CD4-positive, CD25-positive, alpha-beta regulatory T cell (primary cell): ENCODE measurements at regions not wholly inside any gene's neighbourhood (a gene's known extent, or its start where the extent isn't known, plus 50 kb on each side); places are given as distances from the start of the nearest gene placed in this dataset.

Experiments used
- ATAC-seq, 2 donors: fragments of 150-1000 bp; cut with Tn5 transposase; one replicate each; pipeline ENCODE4 v1.10.0; 2021; ENCODE audit warnings: low read depth in 2 of 2, moderate number of reproducible peaks in 2 of 2, moderate library complexity in 1 of 2
- DNase-seq, 3 donors: peaks; one replicate each; pipeline versions ENCODE4 v3.0.0 to v3.0.0-alpha.2; 2012 to 2022; ENCODE audit warnings: mixed read lengths in 1 of 3
- H3K27ac ChIP-seq: one replicate; pipeline ENCODE4 v1.7.0; 2013; ENCODE audit warnings: mild to moderate bottlenecking, low read length; ENCODE audit not compliant: insufficient read depth, poor library complexity, severe bottlenecking
- H3K27me3 ChIP-seq: one replicate; pipeline ENCODE4 v1.7.0; 2013; ENCODE audit warnings: low read length; ENCODE audit not compliant: control insufficient read depth, insufficient read depth
- H3K36me3 ChIP-seq: one replicate; pipeline ENCODE4 v1.7.0; 2013; ENCODE audit warnings: mild to moderate bottlenecking, low read length, moderate library complexity; ENCODE audit not compliant: control insufficient read depth, insufficient read depth
- H3K4me1 ChIP-seq: 2 replicates; pipeline ENCODE4 v1.7.0; 2013; ENCODE audit warnings: mild to moderate bottlenecking, low read length; ENCODE audit not compliant: insufficient read depth, control insufficient read depth, poor library complexity, severe bottlenecking
- H3K4me3 ChIP-seq: one replicate; pipeline ENCODE4 v1.7.0; 2013; ENCODE audit warnings: low read depth, mild to moderate bottlenecking, low read length, moderate library complexity
- H3K9me3 ChIP-seq, 2 experiments: 1 replicate in 1 of 2; 2 replicates in 1 of 2; pipeline ENCODE4 v1.7.0; 2013; ENCODE audit warnings: low read length in 2 of 2, mild to moderate bottlenecking in 1 of 2, moderate library complexity in 1 of 2; ENCODE audit not compliant: control insufficient read depth in 2 of 2
- H3K27ac Mint-ChIP-seq, 3 donors: one replicate each; pipeline ENCODE4 v1.8.0; 2020 to 2022; ENCODE audit warnings: mild to moderate bottlenecking in 3 of 3, mixed read lengths in 3 of 3, moderate library complexity in 2 of 3
- H3K27me3 Mint-ChIP-seq: one replicate; pipeline ENCODE4 v1.8.0; 2022; ENCODE audit warnings: mild to moderate bottlenecking, mixed read lengths
- H3K36me3 Mint-ChIP-seq: one replicate; pipeline ENCODE4 v1.8.0; 2020; ENCODE audit warnings: mixed read lengths
- H3K4me1 Mint-ChIP-seq, 4 donors: one replicate each; pipeline ENCODE4 v1.8.0; 2020 to 2022; ENCODE audit warnings: mixed read lengths in 4 of 4, mild to moderate bottlenecking in 1 of 4
- H3K4me3 Mint-ChIP-seq, 4 donors: one replicate each; pipeline ENCODE4 v1.8.0; 2020 to 2022; ENCODE audit warnings: mild to moderate bottlenecking in 4 of 4, mixed read lengths in 4 of 4, moderate library complexity in 3 of 4
- H3K9me3 Mint-ChIP-seq, 7 donors: one replicate each; pipeline ENCODE4 v1.8.0; 2020 to 2022; ENCODE audit warnings: mixed read lengths in 7 of 7, mild to moderate bottlenecking in 3 of 7, moderate library complexity in 2 of 7

DNA sequence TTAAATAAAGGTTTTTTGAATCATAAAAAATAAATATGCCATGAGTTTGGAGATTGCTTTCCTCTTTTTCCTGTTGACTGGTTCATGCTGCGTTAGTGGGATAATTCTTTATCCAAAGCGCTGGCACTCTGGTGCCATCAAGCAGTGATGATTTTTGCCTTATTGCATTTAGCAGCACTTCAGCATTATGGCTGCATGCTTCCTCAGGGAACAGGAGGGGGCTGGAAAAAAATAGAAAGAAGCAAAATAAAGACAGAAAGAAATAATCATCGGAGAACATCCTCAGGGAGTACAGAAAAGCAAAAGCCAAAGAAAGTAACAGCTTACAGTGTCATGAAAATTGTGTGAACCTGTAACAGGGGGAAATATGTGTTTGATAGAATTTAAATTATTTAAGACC, 1408.2 kb upstream of the PIK3C3 start:
- H3K27me3 Mint-ChIP-seq: no peaks in the 10 kb centered on the region
- no peak overlapping the region for H3K27ac Mint-ChIP-seq
- ATAC-seq (no peak), DNase-seq (no peak)
- no peaks in the 10 kb centered on the region for H3K27me3 ChIP-seq
- H3K27ac ChIP-seq: no peak overlapping the region
- H3K9me3 Mint-ChIP-seq: peaks cover 3 to 41% (median 8%) of the 10 kb centered on the region in 7 donors
- H3K36me3 Mint-ChIP-seq: no peaks in the 10 kb centered on the region
- no peak overlapping the region for H3K4me3 ChIP-seq
- no peaks in the 10 kb centered on the region for H3K4me1 ChIP-seq
- peaks cover 2 to 3% of the 10 kb centered on the region in 2 experiments for H3K9me3 ChIP-seq
- no peaks in the 10 kb centered on the region for H3K4me1 Mint-ChIP-seq
- H3K4me3 Mint-ChIP-seq: no peak overlapping the region
- no peaks in the 10 kb centered on the region for H3K36me3 ChIP-seq

DNA sequence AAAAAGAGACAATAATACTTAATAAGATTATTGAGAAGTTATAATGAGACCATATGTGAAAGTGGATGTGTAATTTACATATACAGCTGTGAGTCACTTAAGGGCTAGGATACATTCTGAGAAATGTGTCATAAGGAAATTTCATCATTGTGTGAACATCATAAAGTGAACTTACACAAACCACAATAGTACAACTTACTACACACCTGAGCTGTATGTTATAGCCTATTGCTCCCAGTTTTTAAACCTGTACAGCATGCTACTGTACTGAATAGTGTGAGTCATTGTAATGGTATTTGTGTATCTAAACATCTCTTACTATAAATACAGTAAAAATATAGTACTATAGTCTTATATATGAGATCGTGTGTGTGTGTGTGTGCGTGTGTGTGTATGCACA, 1420.3 kb upstream of the PIK3C3 start:
- Histone ChIP-seq H3K4me1 (no peaks in the 10 kb centered on the region), H3K27ac (no peak overlapping the region), H3K27me3 (no peaks in the 10 kb centered on the region), H3K36me3 (no peaks in the 10 kb centered on the region), H3K4me3 (no peak overlapping the region), H3K9me3 (no peaks in the 10 kb centered on the region)
- Mint-ChIP-seq H3K27me3 (no peaks in the 10 kb centered on the region), H3K27ac (no peak overlapping the region), H3K4me1 (no peaks in the 10 kb centered on the region), H3K4me3 (no peak overlapping the region), H3K36me3 (no peaks in the 10 kb centered on the region), H3K9me3 (peaks cover 3 to 24% (median 6%) of the 10 kb centered on the region in 7 donors)
- ATAC-seq: no peak
- no peak for DNase-seq

DNA sequence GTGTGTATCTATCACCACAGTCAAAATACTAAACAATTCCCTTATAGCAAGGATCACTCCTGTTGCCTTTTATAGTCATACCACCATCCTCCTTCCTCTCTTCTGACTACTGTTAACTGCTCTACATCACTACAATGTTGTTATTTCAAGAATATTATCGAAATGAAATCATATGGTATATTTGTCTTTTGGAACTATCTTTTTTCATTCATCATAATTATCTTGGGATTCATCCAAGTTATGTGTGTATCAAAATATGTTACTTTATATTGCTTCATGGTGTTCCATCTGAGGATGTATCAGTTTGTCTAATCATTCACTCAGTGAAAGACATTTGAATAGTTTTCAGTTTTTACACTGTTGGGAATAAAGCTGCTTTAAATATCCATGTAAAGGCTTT, 1423.0 kb upstream of the PIK3C3 start:
- no peaks in the 10 kb centered on the region for H3K36me3 Mint-ChIP-seq
- DNase-seq (no peak), ATAC-seq (no peak)
- no peaks in the 10 kb centered on the region for H3K4me1 Mint-ChIP-seq
- Histone ChIP-seq H3K27ac (no peak overlapping the region), H3K36me3 (no peaks in the 10 kb centered on the region), H3K4me3 (no peak overlapping the region), H3K9me3 (no peaks in the 10 kb centered on the region), H3K27me3 (no peaks in the 10 kb centered on the region), H3K4me1 (no peaks in the 10 kb centered on the region)
- no peak overlapping the region for H3K27ac Mint-ChIP-seq
- peaks cover 1 to 16% (median 5%) of the 10 kb centered on the region in 7 donors for H3K9me3 Mint-ChIP-seq
- H3K4me3 Mint-ChIP-seq: no peak overlapping the region
- no peaks in the 10 kb centered on the region for H3K27me3 Mint-ChIP-seq

DNA sequence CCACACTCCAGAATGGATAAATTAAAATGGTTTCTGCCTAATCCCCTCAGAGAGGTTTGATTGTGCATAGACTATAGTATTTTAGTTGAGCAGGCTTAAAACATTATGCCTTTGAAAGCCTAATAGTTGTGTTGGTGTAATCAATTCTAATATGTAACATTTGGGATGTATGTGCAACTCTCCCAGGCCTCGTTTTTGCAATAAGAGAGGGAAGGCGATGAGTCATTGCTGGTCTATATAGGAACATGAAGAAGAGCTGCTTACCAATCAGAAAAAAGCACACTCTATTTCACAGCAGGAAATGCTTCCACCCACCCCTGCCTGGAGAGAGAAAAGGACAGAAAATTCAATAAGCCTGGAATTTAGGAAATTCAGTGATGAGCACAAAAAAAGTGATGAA, 1424.0 kb upstream of the PIK3C3 start:
- Mint-ChIP-seq H3K27me3 (no peaks in the 10 kb centered on the region), H3K9me3 (peaks cover 1 to 11% (median 4%) of the 10 kb centered on the region in 7 donors), H3K27ac (no peak overlapping the region), H3K4me1 (no peaks in the 10 kb centered on the region), H3K4me3 (no peak overlapping the region), H3K36me3 (no peaks in the 10 kb centered on the region)
- no peak overlapping the region for H3K4me3 ChIP-seq
- H3K4me1 ChIP-seq: no peaks in the 10 kb centered on the region
- DNase-seq (no peak), ATAC-seq (no peak)
- H3K9me3 ChIP-seq: no peaks in the 10 kb centered on the region
- H3K27me3 ChIP-seq: no peaks in the 10 kb centered on the region
- no peak overlapping the region for H3K27ac ChIP-seq
- H3K36me3 ChIP-seq: no peaks in the 10 kb centered on the region

DNA sequence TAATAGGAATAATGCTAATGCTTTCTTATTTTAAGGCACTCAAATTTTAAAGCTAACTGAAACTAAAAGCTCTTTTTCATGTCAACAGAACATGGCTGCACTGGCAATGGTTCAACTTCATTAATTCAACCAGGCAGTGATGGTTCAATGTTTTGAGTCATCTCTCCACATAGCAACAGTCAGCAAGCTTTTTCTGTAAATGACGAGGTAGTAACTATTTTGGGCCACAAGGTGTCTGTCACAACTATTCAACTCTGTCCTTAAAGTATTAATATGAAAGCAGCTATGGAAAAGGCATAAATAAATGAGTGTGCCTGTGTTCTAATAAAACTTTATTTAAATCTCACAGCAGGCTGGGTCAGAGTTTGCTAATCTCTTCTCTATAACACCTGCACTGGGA, 1425.6 kb upstream of the PIK3C3 start:
- H3K36me3 ChIP-seq: no peaks in the 10 kb centered on the region
- no peaks in the 10 kb centered on the region for H3K4me1 Mint-ChIP-seq
- no peak overlapping the region for H3K4me3 Mint-ChIP-seq
- no peaks in the 10 kb centered on the region for H3K36me3 Mint-ChIP-seq
- no peaks in the 10 kb centered on the region for H3K27me3 ChIP-seq
- H3K4me3 ChIP-seq: no peak overlapping the region
- DNase-seq (no peak), ATAC-seq (no peak)
- no peak overlapping the region for H3K27ac Mint-ChIP-seq
- H3K9me3 ChIP-seq: no peaks in the 10 kb centered on the region
- H3K27me3 Mint-ChIP-seq: no peaks in the 10 kb centered on the region
- H3K27ac ChIP-seq: no peak overlapping the region
- no peaks in the 10 kb centered on the region for H3K4me1 ChIP-seq
- peaks cover 1 to 12% (median 4%) of the 10 kb centered on the region in 7 donors for H3K9me3 Mint-ChIP-seq

DNA sequence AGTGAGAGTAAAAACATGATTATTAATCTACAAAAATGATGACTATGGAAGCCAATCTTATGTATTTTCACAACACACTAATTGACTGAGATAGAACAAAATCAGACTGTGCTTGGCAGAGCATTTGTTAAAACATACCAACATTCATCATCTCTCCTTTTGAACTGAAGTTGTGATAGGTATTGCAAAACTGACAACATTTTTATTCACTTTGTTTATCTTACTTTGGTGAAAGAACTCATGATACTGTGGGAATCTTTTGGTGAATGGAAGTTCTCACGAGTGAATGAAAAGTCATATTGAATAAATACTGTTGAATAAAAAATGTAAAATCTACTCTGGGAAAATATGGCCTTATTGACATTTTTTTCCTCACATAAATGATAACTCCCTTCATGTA, 1430.2 kb upstream of the PIK3C3 start:
- no peaks in the 10 kb centered on the region for H3K36me3 ChIP-seq
- H3K36me3 Mint-ChIP-seq: no peaks in the 10 kb centered on the region
- no peak overlapping the region for H3K27ac Mint-ChIP-seq
- no peaks in the 10 kb centered on the region for H3K4me1 ChIP-seq
- no peaks in the 10 kb centered on the region for H3K27me3 Mint-ChIP-seq
- DNase-seq: no peak
- H3K9me3 Mint-ChIP-seq: peaks cover 0 to 13% (median 4%) of the 10 kb centered on the region in 7 donors
- H3K4me1 Mint-ChIP-seq: peaks cover 0 to 3% (median 0%) of the 10 kb centered on the region in 4 donors
- H3K9me3 ChIP-seq: peaks cover 0 to 4% of the 10 kb centered on the region in 2 experiments
- ATAC-seq: no peak
- no peak overlapping the region for H3K4me3 ChIP-seq
- H3K27me3 ChIP-seq: no peaks in the 10 kb centered on the region
- H3K27ac ChIP-seq: no peak overlapping the region
- no peak overlapping the region for H3K4me3 Mint-ChIP-seq

DNA sequence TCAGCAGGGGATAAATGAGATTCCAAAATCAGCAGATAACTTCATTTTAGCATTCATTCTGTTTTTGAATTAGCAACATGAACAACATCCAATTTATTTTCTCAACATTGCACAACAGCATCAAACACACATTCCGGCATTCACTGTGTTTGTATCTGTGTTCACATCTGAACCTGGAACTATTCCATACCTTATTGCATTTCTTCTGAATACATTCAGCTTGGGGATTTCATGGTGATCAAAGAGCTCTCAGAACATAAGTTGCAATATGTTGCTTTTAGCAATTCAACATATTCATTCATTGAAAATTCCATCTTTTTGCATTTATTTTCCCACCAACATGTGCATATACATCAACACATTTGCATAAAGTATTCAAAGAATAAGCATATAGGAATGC, 1431.7 kb upstream of the PIK3C3 start:
- Mint-ChIP-seq H3K4me1 (peaks cover 0 to 3% (median 0%) of the 10 kb centered on the region in 4 donors), H3K27ac (no peak overlapping the region), H3K27me3 (no peaks in the 10 kb centered on the region), H3K9me3 (peaks cover 0 to 19% (median 1%) of the 10 kb centered on the region in 7 donors), H3K36me3 (no peaks in the 10 kb centered on the region), H3K4me3 (no peak overlapping the region)
- DNase-seq (no peak), ATAC-seq (no peak)
- Histone ChIP-seq H3K36me3 (no peaks in the 10 kb centered on the region), H3K27me3 (no peaks in the 10 kb centered on the region), H3K4me1 (no peaks in the 10 kb centered on the region), H3K9me3 (peaks cover 0 to 4% of the 10 kb centered on the region in 2 experiments), H3K27ac (no peak overlapping the region), H3K4me3 (no peak overlapping the region)

DNA sequence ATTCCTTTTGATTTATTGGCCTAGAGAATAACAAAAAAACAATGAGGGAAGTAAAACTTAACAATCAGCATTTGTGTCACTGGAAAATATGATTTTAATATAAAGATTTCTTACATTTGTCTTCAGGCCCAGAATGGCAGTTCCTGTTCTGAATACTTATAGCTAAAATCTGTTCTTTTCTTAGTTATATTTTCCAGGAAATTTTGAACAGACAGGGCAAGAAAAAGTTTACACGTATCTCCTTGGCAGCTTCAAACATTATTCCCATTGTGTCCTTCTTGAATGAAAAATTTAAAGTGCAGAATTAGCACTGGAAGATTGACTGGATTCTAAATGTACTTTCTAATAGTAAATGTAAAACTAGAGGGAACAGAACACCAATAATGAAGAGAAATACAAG, 1454.0 kb upstream of the PIK3C3 start:
- Histone ChIP-seq H3K9me3 (peaks cover 8 to 9% of the 10 kb centered on the region in 2 experiments), H3K4me1 (no peaks in the 10 kb centered on the region), H3K27ac (no peak overlapping the region), H3K4me3 (no peak overlapping the region), H3K36me3 (no peaks in the 10 kb centered on the region), H3K27me3 (no peaks in the 10 kb centered on the region)
- no peak for ATAC-seq
- no peak for DNase-seq
- Mint-ChIP-seq H3K27ac (no peak overlapping the region), H3K4me3 (no peak overlapping the region), H3K36me3 (no peaks in the 10 kb centered on the region), H3K27me3 (no peaks in the 10 kb centered on the region), H3K4me1 (no peaks in the 10 kb centered on the region), H3K9me3 (peaks cover 2 to 17% (median 12%) of the 10 kb centered on the region in 7 donors)
